Ishikawa (cell line): ENCODE measurements at regions not wholly inside any gene's neighbourhood (a gene's known extent, or its start where the extent isn't known, plus 50 kb on each side); places are given as distances from the start of the nearest gene placed in this dataset.

Source experiments
- CEBPB ChIP-seq: IDR thresholded peaks from 2 replicates; pipeline ENCODE4 v1.6.1; 2012
- CREB1 ChIP-seq: IDR thresholded peaks from 2 replicates; pipeline ENCODE4 v1.6.1; 2012; ENCODE audit warnings: low read depth
- EGR1 ChIP-seq: IDR thresholded peaks from 2 replicates; pipeline ENCODE4 v1.6.1; 2012
- EP300 ChIP-seq: IDR thresholded peaks from 2 replicates; pipeline ENCODE4 v1.6.1; 2012; ENCODE audit warnings: borderline replicate concordance
- FOXM1 ChIP-seq: IDR thresholded peaks from 2 replicates; pipeline ENCODE4 v1.6.1; 2012; ENCODE audit warnings: low read depth, borderline replicate concordance
- NFIC ChIP-seq: IDR thresholded peaks from 2 replicates; pipeline ENCODE4 v1.6.1; 2012
- RAD21 ChIP-seq: IDR thresholded peaks from 2 replicates; pipeline ENCODE4 v1.6.1; 2012; ENCODE audit warnings: low read depth
- TAF1 ChIP-seq: IDR thresholded peaks from 2 replicates; pipeline ENCODE4 v1.6.1; 2012; ENCODE audit warnings: low read depth, mild to moderate bottlenecking
- TCF12 ChIP-seq: IDR thresholded peaks from 2 replicates; pipeline ENCODE4 v1.6.1; 2012; ENCODE audit warnings: low read depth
- TEAD4 ChIP-seq: IDR thresholded peaks from 2 replicates; pipeline ENCODE4 v1.6.1; 2012
- YY1 ChIP-seq: IDR thresholded peaks from 2 replicates; pipeline ENCODE4 v1.6.1; 2012; ENCODE audit warnings: low read depth
- ZBTB7A ChIP-seq: IDR thresholded peaks from 2 replicates; pipeline ENCODE4 v1.6.1; 2012; ENCODE audit warnings: low read depth
- TF ChIP-seq, protein P1 (sequence below): IDR thresholded peaks from 2 replicates; pipeline ENCODE4 v1.6.1; 2012; ENCODE audit warnings: low read depth, mild to moderate bottlenecking
- TF ChIP-seq, protein P2 (sequence below): IDR thresholded peaks from 2 replicates; pipeline ENCODE4 v1.6.1; 2012
- TF ChIP-seq, protein P3 (sequence below): IDR thresholded peaks from 2 replicates; pipeline ENCODE4 v1.6.1; 2012

DNA sequence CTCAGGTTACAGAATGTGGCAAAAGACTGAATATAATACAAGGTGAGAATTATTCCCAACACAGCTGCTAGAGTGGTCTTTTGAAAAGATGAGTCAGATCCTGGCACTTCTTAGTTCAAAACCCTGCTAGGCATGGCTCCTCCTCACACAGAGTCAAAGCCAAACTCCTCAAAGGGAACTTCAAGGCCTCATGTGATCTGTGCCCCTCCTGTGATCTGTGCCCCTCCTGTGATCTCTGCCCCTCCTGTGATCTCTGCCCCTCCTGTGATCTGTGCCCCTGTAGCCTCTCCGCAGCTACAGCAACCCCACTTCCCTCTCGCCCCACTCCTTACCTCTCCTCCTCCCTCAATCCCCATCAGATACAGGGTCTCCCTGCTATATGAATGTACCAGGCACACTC is 525.5 kb upstream of the CCNG1 start:
- TF ChIP-seq TCF12 (no peak), EGR1 (no peak), ZBTB7A (no peak), CREB1 (no peak)

GRCh38 chr5:162916368-162916767 is 521.0 kb upstream of the CCNG1 start:
- TF ChIP-seq CEBPB = no peak
- TF ChIP-seq EP300 = no peak
- no peak for TF ChIP-seq FOXM1
- no peak for TF ChIP-seq CREB1
- TF ChIP-seq NFIC = no peak
- TF ChIP-seq, protein P1, sequence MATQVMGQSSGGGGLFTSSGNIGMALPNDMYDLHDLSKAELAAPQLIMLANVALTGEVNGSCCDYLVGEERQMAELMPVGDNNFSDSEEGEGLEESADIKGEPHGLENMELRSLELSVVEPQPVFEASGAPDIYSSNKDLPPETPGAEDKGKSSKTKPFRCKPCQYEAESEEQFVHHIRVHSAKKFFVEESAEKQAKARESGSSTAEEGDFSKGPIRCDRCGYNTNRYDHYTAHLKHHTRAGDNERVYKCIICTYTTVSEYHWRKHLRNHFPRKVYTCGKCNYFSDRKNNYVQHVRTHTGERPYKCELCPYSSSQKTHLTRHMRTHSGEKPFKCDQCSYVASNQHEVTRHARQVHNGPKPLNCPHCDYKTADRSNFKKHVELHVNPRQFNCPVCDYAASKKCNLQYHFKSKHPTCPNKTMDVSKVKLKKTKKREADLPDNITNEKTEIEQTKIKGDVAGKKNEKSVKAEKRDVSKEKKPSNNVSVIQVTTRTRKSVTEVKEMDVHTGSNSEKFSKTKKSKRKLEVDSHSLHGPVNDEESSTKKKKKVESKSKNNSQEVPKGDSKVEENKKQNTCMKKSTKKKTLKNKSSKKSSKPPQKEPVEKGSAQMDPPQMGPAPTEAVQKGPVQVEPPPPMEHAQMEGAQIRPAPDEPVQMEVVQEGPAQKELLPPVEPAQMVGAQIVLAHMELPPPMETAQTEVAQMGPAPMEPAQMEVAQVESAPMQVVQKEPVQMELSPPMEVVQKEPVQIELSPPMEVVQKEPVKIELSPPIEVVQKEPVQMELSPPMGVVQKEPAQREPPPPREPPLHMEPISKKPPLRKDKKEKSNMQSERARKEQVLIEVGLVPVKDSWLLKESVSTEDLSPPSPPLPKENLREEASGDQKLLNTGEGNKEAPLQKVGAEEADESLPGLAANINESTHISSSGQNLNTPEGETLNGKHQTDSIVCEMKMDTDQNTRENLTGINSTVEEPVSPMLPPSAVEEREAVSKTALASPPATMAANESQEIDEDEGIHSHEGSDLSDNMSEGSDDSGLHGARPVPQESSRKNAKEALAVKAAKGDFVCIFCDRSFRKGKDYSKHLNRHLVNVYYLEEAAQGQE = no peak
- no peak for TF ChIP-seq ZBTB7A
- no peak for TF ChIP-seq TEAD4
- no peak for TF ChIP-seq YY1
- no peak for TF ChIP-seq TAF1
- TF ChIP-seq, protein P2, sequence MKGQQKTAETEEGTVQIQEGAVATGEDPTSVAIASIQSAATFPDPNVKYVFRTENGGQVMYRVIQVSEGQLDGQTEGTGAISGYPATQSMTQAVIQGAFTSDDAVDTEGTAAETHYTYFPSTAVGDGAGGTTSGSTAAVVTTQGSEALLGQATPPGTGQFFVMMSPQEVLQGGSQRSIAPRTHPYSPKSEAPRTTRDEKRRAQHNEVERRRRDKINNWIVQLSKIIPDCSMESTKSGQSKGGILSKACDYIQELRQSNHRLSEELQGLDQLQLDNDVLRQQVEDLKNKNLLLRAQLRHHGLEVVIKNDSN = no peak
- TF ChIP-seq, protein P3, sequence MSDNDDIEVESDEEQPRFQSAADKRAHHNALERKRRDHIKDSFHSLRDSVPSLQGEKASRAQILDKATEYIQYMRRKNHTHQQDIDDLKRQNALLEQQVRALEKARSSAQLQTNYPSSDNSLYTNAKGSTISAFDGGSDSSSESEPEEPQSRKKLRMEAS = no peak
- TF ChIP-seq EGR1 = no peak
- no peak for TF ChIP-seq TCF12
- TF ChIP-seq RAD21 = no peak

DNA sequence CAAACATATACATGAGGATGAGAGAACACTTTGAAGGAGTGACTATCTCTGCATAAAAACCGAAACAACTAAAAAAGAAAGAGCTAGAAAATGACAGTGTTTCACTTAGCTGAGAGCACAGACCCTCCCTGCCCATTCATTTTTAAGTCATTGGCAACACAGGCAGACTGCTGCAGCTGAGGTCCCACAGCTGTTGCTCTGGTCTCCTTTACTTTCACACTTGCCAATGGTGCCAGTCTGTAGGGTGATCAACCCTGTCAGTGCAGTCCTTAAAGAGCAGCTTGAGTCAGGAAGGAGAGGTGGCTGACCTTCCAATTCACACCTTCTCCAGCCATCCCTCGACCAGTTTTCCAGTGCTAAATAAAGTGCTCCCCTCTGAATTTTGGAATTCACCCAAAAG is 508.3 kb upstream of the CCNG1 start:
- TF ChIP-seq, protein P1 = no peak
- TF ChIP-seq TCF12 (no peak), FOXM1 (no peak), RAD21 (no peak), EP300 (no peak), TEAD4 (no peak), ZBTB7A (no peak), CREB1 (no peak)
- TF ChIP-seq, protein P2 = no peak

DNA sequence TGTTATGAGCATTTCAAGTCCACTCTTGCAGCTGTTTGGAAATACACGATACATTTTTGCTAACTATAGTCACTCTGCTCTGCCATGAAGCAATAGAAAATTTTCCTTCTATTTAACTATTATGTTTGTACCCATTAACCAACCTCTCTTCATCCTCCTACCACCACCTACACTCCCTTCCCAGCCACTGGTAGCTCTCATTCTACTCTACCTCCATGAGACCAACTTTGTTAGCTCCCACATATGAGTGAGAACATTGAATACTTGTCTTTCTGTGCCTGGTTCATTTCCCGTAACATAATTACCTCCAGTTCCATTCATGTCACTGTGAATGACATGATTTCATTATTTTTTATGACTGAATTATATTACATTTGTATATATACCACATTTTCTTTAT is 505.9 kb upstream of the CCNG1 start:
- TF ChIP-seq NFIC (no peak), EP300 (no peak), EGR1 (no peak), FOXM1 (no peak), TAF1 (no peak), TCF12 (no peak)
- TF ChIP-seq, protein P3 = no peak
- TF ChIP-seq, protein P1 = no peak
- TF ChIP-seq, protein P2 = no peak

DNA sequence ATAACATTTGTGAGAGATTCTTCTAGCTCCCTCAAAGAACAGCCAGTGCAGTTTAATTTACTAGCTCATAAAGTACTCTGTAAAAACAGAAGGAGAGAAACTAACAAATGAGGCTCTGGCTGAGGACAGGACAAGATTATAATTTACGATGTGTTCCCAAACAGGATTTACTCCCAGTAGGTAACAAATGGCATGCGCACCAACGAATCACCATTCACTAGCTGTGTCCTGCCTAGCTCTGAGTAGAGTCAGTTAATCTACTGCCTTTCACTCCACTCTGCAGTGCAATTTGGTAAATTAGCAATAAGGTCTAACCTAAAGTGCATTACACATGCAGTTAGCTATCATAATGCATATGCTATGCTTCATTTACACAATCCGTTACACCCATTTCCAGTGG is 497.4 kb upstream of the CCNG1 start:
- no peak for TF ChIP-seq NFIC
- TF ChIP-seq, protein P2 = no peak
- no peak for TF ChIP-seq EP300
- TF ChIP-seq RAD21 = no peak
- TF ChIP-seq ZBTB7A = no peak
- TF ChIP-seq FOXM1 = no peak
- TF ChIP-seq EGR1 = no peak
- no peak for TF ChIP-seq TAF1
- no peak for TF ChIP-seq YY1
- no peak for TF ChIP-seq TCF12
- TF ChIP-seq, protein P3 = no peak
- no peak for TF ChIP-seq TEAD4
- TF ChIP-seq CEBPB = no peak
- TF ChIP-seq CREB1 = no peak
- TF ChIP-seq, protein P1 = no peak
